Pancreas (tissue), 10 donors: ENCODE measurements at regions not wholly inside any gene's neighbourhood (a gene's known extent, or its start where the extent isn't known, plus 50 kb on each side); places are given as distances from the start of the nearest gene placed in this dataset.

ENCODE experiments used
- ATAC-seq, 4 donors: fragments of 200-7000 bp; cut with Tn5 transposase; one replicate each; pipeline versions ENCODE4 v1.8.0 to v1.9.1; 2020; ENCODE audit warnings: mild to moderate bottlenecking in 4 of 4, moderate library complexity in 4 of 4
- DNase-seq, 6 donors: peaks; one replicate each; pipeline ENCODE4 v3.0.0-alpha.2; 2020
- FAIRE-seq: peaks from 2 replicates; lab custom pipeline; 2012; peaks lifted over from hg19 to GRCh38; lab: Jason Lieb, UNC
- H3K27ac ChIP-seq, 4 donors: fragments of 200-600 bp; sonication (generic); 1 replicate in 3 of 4; 2 replicates in 1 of 4; pipeline versions ENCODE4 v1.5.0 to v1.8.0; 2020
- H3K27me3 ChIP-seq, 4 donors: fragments of 200-600 bp; one replicate each; pipeline ENCODE4 v1.8.0; 2021
- H3K36me3 ChIP-seq, 3 donors: fragments of 200-600 bp; sonication (generic) in 1 of 3; one replicate each; pipeline versions ENCODE4 v1.5.0 to v1.8.0; 2020 to 2021
- H3K4me1 ChIP-seq, 3 donors: fragments of 200-600 bp; one replicate each; pipeline ENCODE4 v1.8.0; 2021
- H3K4me3 ChIP-seq, 4 donors: fragments of 200-600 bp; sonication (generic) in 2 of 4; one replicate each; pipeline versions ENCODE4 v1.5.0 to v1.8.0; 2020 to 2021
- H3K9me3 ChIP-seq, 4 donors: fragments of 200-600 bp; one replicate each; pipeline ENCODE4 v1.8.0; 2021
- CTCF ChIP-seq, 4 donors: fragments of 200-600 bp; sonication (generic) in 3 of 4; IDR thresholded peaks; one replicate each; pipeline versions ENCODE4 v1.5.0 to v1.8.0; 2021; ENCODE audit warnings: antibody characterized with exemption in 4 of 4
- WGBS, 2 donors: extraction: QIAGEN DNeasy Blood & Tissue Kit; methylation state at CpG; one replicate each; pipeline ENCODE4 v1.1.7; 2013; 5-methylcytosine and 5-hydroxymethylcytosine counted together
- intact Hi-C, 3 donors: fragments of 100-400 bp; cut with DNase I; formaldehyde crosslinking; loops; one replicate each; pipeline versions ENCODE4 v1.11.1 to v1.14.2; 2022
- donor health status: healthy with polysubstance abuse.
- donor health status: DM: no; HTN: no; CAD: no; lungs with moderate emphysema.
- donor health status: DM: no; HTN: no; CAD: no.
- donor health status: control.
- donor health status: control.
- donor health status: Bipolar disorder and iron deficiency.
- donor health status: DM: yes; HTN: yes; CAD: no.
- donor health status: DM: no; HTN: no; CAD: no.
- donor health status: DM: no; HTN: no; CAD: no.
- donor health status: DM: yes; HTN: yes; CAD: no.

GRCh38 chr6:71642793-71643192 lies 243.6 kb upstream of the RIMS1 start:
- no peak for ATAC-seq
- 81 to 87% methylated on average over 4 of the region's 4 CpGs for WGBS, 2 donors
- Histone ChIP-seq H3K9me3 (no peaks in the 10 kb centered on the region), H3K27me3 (no peaks in the 10 kb centered on the region), H3K27ac (no peak overlapping the region), H3K4me1 (no peaks in the 10 kb centered on the region), H3K4me3 (no peak overlapping the region), H3K36me3 (no peaks in the 10 kb centered on the region)
- no peak for DNase-seq
- intact Hi-C loops, result no loop called here
- FAIRE-seq, result no peak
- no peak for TF ChIP-seq CTCF (IDR thresholded peaks at IDR 0.05)

- Histone ChIP-seq H3K4me1 (no peaks in the 10 kb centered on the region), H3K36me3 (no peaks in the 10 kb centered on the region), H3K9me3 (no peaks in the 10 kb centered on the region), H3K27ac (no peak overlapping the region), H3K27me3 (no peaks in the 10 kb centered on the region), H3K4me3 (no peak overlapping the region)
- FAIRE-seq (no peak), DNase-seq (no peak), ATAC-seq (no peak)
- no peak for TF ChIP-seq CTCF (IDR thresholded peaks at IDR 0.05)
- intact Hi-C loops, result no loop called here
- 70 to 72% methylated on average over 3 of the region's 3 CpGs for WGBS, 2 donors
Observed at GRCh38 chr6:71645299-71645698, 241.1 kb upstream of the RIMS1 start.

- Histone ChIP-seq H3K27ac (no peak overlapping the region), H3K27me3 (no peaks in the 10 kb centered on the region), H3K36me3 (no peaks in the 10 kb centered on the region), H3K9me3 (no peaks in the 10 kb centered on the region), H3K4me3 (no peak overlapping the region), H3K4me1 (no peaks in the 10 kb centered on the region)
- 42 to 49% methylated on average over 2 of the region's 2 CpGs for WGBS, 2 donors
- ATAC-seq, result no peak
- FAIRE-seq, result no peak
- no peak for DNase-seq
- intact Hi-C loops, result no loop called here
- TF ChIP-seq CTCF (IDR thresholded peaks at IDR 0.05), result no peak
Observed at GRCh38 chr6:71649915-71650314, 236.4 kb upstream of the RIMS1 start.

- H3K36me3 ChIP-seq, result no peaks in the 10 kb centered on the region
- no peak for FAIRE-seq
- 34 to 44% methylated on average over 2 of the region's 2 CpGs for WGBS, 2 donors
- DNase-seq, result no peak
- no peak for ATAC-seq
- TF ChIP-seq CTCF (IDR thresholded peaks at IDR 0.05), result no peak
- H3K4me3 ChIP-seq, result no peak overlapping the region
- H3K27me3 ChIP-seq, result no peaks in the 10 kb centered on the region
- no peaks in the 10 kb centered on the region for H3K9me3 ChIP-seq
- no peaks in the 10 kb centered on the region for H3K4me1 ChIP-seq
- intact Hi-C loops, result no loop called here
- no peak overlapping the region for H3K27ac ChIP-seq
Observed at GRCh38 chr6:71651636-71652035, 234.7 kb upstream of the RIMS1 start.

GRCh38 chr6:71656121-71656520 lies 230.2 kb upstream of the RIMS1 start:
- H3K27me3 ChIP-seq, result no peaks in the 10 kb centered on the region
- no peak overlapping the region for H3K27ac ChIP-seq
- ATAC-seq (no peak), DNase-seq (no peak), FAIRE-seq (no peak)
- intact Hi-C loops, result no loop called here
- H3K36me3 ChIP-seq, result no peaks in the 10 kb centered on the region
- no peak for TF ChIP-seq CTCF (IDR thresholded peaks at IDR 0.05)
- H3K4me3 ChIP-seq, result no peak overlapping the region
- H3K9me3 ChIP-seq, result no peaks in the 10 kb centered on the region
- WGBS, 2 donors, result 5 to 19% methylated on average over 1 of the region's 1 CpG
- H3K4me1 ChIP-seq, result no peaks in the 10 kb centered on the region
